Neural progenitor cell (in vitro differentiated cells): ENCODE measurements at regions not wholly inside any gene's neighbourhood (a gene's known extent, or its start where the extent isn't known, plus 50 kb on each side); places are given as distances from the start of the nearest gene placed in this dataset.

Experiments
- DNase-seq: peaks from one replicate; pipeline ENCODE4 v3.0.0-alpha.2; 2016; ENCODE audit warnings: low spot score
- H2AFZ ChIP-seq: fragments of 200-600 bp; sonication (generic); replicated peaks from 2 replicates; pipeline ENCODE4 v1.6.1; 2016; ENCODE audit warnings: antibody characterized with exemption
- H3F3A ChIP-seq: fragments of 200-600 bp; sonication (generic); 2 replicates; pipeline ENCODE4 v1.6.1; 2016; ENCODE audit warnings: antibody characterized with exemption, low read depth
- H3K27ac ChIP-seq: fragments of 200-600 bp; sonication (generic); 2 replicates; pipeline ENCODE4 v1.5.1; 2016; ENCODE audit warnings: mild to moderate bottlenecking
- H3K27me3 ChIP-seq: fragments of 200-600 bp; sonication (generic); 2 replicates; pipeline ENCODE4 v1.6.1; 2016; ENCODE audit warnings: mild to moderate bottlenecking, moderate library complexity
- H3K36me3 ChIP-seq: fragments of 200-600 bp; sonication (generic); 2 replicates; pipeline ENCODE4 v1.5.1; 2016
- H3K4me1 ChIP-seq: fragments of 200-600 bp; sonication (generic); 2 replicates; pipeline ENCODE4 v1.6.1; 2016; ENCODE audit warnings: mixed run types
- H3K4me2 ChIP-seq: fragments of 200-600 bp; sonication (generic); 2 replicates; pipeline ENCODE4 v1.6.1; 2016
- H3K4me3 ChIP-seq: fragments of 200-600 bp; sonication (generic); 2 replicates; pipeline ENCODE4 v1.5.1; 2016
- H3K79me2 ChIP-seq: fragments of 200-600 bp; sonication (generic); 2 replicates; pipeline ENCODE4 v1.6.1; 2016; ENCODE audit warnings: low read depth
- H3K9ac ChIP-seq: fragments of 200-600 bp; sonication (generic); 2 replicates; pipeline ENCODE4 v1.6.1; 2016
- H3K9me3 ChIP-seq: fragments of 200-600 bp; sonication (generic); 2 replicates; pipeline ENCODE4 v1.5.1; 2016; ENCODE audit warnings: low read depth
- H4K20me1 ChIP-seq: fragments of 200-600 bp; sonication (generic); 2 replicates; pipeline ENCODE4 v1.6.1; 2016; ENCODE audit warnings: low read depth
- H3K27ac Mint-ChIP-seq: 3 replicates; pipeline ENCODE4 v1.8.0; 2021; ENCODE audit warnings: mixed read lengths
- H3K27me3 Mint-ChIP-seq: 2 replicates; pipeline ENCODE4 v1.8.0; 2022; ENCODE audit warnings: low read depth, mild to moderate bottlenecking, inconsistent platforms, moderate library complexity, mixed read lengths; ENCODE audit not compliant: insufficient read depth
- H3K36me3 Mint-ChIP-seq: 3 replicates; pipeline ENCODE4 v1.8.0; 2021; ENCODE audit warnings: mixed read lengths
- H3K4me1 Mint-ChIP-seq: 3 replicates; pipeline ENCODE4 v1.8.0; 2021; ENCODE audit warnings: mixed read lengths
- H3K4me3 Mint-ChIP-seq: 3 replicates; pipeline ENCODE4 v1.8.0; 2021; ENCODE audit warnings: mild to moderate bottlenecking, moderate library complexity, mixed read lengths
- H3K9me3 Mint-ChIP-seq: 3 replicates; pipeline ENCODE4 v1.8.0; 2020; ENCODE audit warnings: mixed read lengths
- EZH2 ChIP-seq: fragments of 200-600 bp; sonication (generic); IDR thresholded peaks from 2 replicates; pipeline ENCODE4 v1.6.1; 2017; ENCODE audit warnings: antibody characterized with exemption, mild to moderate bottlenecking, moderate library complexity
- EZH2phosphoT487 ChIP-seq: fragments of 200-600 bp; sonication (generic); IDR thresholded peaks from 2 replicates; pipeline ENCODE4 v1.6.1; 2017; ENCODE audit warnings: antibody characterized with exemption
- TF ChIP-seq, protein P1 (sequence below): fragments of 200-600 bp; sonication (generic); IDR thresholded peaks from 2 replicates; pipeline ENCODE4 v1.5.1; 2017; ENCODE audit warnings: antibody characterized with exemption, mild to moderate bottlenecking

DNA sequence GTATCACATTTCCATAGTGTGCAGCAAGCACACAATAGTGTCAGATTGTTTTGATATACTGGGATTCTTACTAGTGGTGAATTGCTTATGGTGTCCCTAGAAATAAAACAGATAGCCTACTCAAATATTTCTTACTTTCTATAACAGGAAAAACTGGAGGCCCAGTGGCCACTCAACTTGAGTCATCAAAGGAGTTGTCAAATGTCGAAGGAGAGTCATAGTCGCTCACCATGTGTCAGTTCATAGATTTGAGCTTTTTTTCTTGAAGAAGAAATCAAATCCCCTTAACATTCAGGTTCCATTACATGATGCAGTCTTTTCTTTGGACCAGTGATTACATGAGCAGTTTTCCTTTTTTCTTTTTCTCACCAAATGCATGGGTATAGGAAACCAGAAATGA, 1271.0 kb downstream of the RAPGEF2 start:
- TF ChIP-seq EZH2 = no peak
- TF ChIP-seq, protein P1, sequence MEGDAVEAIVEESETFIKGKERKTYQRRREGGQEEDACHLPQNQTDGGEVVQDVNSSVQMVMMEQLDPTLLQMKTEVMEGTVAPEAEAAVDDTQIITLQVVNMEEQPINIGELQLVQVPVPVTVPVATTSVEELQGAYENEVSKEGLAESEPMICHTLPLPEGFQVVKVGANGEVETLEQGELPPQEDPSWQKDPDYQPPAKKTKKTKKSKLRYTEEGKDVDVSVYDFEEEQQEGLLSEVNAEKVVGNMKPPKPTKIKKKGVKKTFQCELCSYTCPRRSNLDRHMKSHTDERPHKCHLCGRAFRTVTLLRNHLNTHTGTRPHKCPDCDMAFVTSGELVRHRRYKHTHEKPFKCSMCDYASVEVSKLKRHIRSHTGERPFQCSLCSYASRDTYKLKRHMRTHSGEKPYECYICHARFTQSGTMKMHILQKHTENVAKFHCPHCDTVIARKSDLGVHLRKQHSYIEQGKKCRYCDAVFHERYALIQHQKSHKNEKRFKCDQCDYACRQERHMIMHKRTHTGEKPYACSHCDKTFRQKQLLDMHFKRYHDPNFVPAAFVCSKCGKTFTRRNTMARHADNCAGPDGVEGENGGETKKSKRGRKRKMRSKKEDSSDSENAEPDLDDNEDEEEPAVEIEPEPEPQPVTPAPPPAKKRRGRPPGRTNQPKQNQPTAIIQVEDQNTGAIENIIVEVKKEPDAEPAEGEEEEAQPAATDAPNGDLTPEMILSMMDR = no peak
- no peak for TF ChIP-seq EZH2phosphoT487
- H3K9ac ChIP-seq = no peak overlapping the region
- H3K4me1 ChIP-seq = no peaks in the 10 kb centered on the region
- no peak overlapping the region for H3K4me3 Mint-ChIP-seq
- no peaks in the 10 kb centered on the region for H4K20me1 ChIP-seq
- H3K27ac Mint-ChIP-seq = no peak overlapping the region
- H2AFZ ChIP-seq = no peak overlapping the region
- no peak for DNase-seq
- no peaks in the 10 kb centered on the region for H3K9me3 ChIP-seq
- no peak overlapping the region for H3K27ac ChIP-seq
- H3K4me3 ChIP-seq = no peak overlapping the region
- H3K36me3 ChIP-seq = no peaks in the 10 kb centered on the region
- H3K79me2 ChIP-seq = no peaks in the 10 kb centered on the region
- no peak overlapping the region for H3K4me2 ChIP-seq
- no peaks in the 10 kb centered on the region for H3K27me3 Mint-ChIP-seq
- H3K36me3 Mint-ChIP-seq = no peaks in the 10 kb centered on the region
- H3K27me3 ChIP-seq = no peaks in the 10 kb centered on the region
- H3F3A ChIP-seq = no peaks in the 10 kb centered on the region
- no peaks in the 10 kb centered on the region for H3K9me3 Mint-ChIP-seq
- H3K4me1 Mint-ChIP-seq = no peaks in the 10 kb centered on the region

DNA sequence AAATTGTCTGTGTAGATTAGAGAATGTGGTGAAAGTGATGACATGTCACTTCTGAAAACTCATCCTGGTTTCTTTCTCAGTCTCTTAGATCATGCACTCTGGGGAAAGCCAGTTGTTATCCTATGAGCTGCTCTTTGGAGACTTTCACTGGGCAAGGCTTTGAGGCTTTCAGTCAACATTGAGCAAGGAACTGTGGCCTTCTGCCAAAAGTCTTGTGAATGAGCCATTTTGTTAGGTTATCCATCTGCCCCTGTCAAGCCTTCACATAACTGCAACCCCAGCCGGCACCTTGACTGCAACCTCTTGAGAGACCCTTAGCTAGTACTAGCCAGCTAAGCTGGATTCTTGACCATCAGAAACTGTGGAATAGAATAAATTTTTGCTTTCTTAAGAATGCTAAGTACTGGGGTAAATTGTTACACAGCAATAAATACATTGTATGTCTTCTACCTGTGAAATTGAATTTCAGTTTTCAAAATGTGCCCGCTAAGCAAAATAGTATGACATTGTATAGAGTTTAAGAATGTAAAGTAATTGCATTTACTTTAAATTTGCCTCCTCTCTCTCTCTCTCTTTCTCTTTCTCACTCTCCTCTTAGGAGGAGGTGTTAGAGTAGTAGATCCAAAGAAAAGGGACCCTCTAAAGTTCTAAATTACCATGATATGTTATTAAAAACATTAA, 1273.0 kb downstream of the RAPGEF2 start:
- Histone ChIP-seq H3K79me2 (no peaks in the 10 kb centered on the region), H3K4me2 (no peak overlapping the region), H3K27me3 (no peaks in the 10 kb centered on the region), H3K27ac (no peak overlapping the region), H3K9ac (no peak overlapping the region), H3K4me3 (no peak overlapping the region), H2AFZ (no peak overlapping the region), H4K20me1 (no peaks in the 10 kb centered on the region), H3K36me3 (no peaks in the 10 kb centered on the region), H3K4me1 (no peaks in the 10 kb centered on the region), H3F3A (no peaks in the 10 kb centered on the region), H3K9me3 (no peaks in the 10 kb centered on the region)
- Mint-ChIP-seq H3K4me1 (no peaks in the 10 kb centered on the region), H3K9me3 (no peaks in the 10 kb centered on the region), H3K27ac (no peak overlapping the region), H3K4me3 (no peak overlapping the region), H3K27me3 (no peaks in the 10 kb centered on the region), H3K36me3 (no peaks in the 10 kb centered on the region)
- DNase-seq = no peak
- TF ChIP-seq, protein P1 = no peak
- TF ChIP-seq EZH2phosphoT487 = no peak
- TF ChIP-seq EZH2 = no peak

DNA sequence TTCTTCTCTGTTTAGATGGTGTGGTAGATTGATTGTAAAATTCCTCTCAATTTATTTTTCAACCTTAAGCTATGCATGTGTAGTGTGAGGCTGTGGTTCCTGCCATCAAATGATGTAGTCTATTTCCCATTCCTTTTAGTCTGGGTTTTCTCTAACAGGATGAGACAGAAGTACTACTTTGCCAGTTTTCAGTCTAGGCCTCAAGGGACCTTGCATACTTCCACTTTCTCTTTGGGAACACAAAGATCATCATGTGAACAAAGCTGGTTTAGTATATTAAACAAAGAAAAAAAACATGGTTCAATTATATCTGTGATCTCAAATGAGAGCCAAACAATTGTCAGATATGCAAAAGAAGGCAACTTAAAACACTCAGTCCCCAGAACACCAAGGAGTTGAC, 1284.0 kb downstream of the RAPGEF2 start:
- no peaks in the 10 kb centered on the region for H3K27me3 ChIP-seq
- H3K27me3 Mint-ChIP-seq = peaks cover 2% of the 10 kb centered on the region
- no peak for TF ChIP-seq EZH2
- TF ChIP-seq, protein P1 = no peak
- no peak for TF ChIP-seq EZH2phosphoT487
- H3F3A ChIP-seq = no peaks in the 10 kb centered on the region
- no peak overlapping the region for H3K27ac ChIP-seq
- no peaks in the 10 kb centered on the region for H3K79me2 ChIP-seq
- H3K9ac ChIP-seq = no peak overlapping the region
- no peak overlapping the region for H3K27ac Mint-ChIP-seq
- H3K36me3 Mint-ChIP-seq = no peaks in the 10 kb centered on the region
- H3K4me3 Mint-ChIP-seq = no peak overlapping the region
- H3K4me1 ChIP-seq = no peaks in the 10 kb centered on the region
- H4K20me1 ChIP-seq = no peaks in the 10 kb centered on the region
- no peak overlapping the region for H2AFZ ChIP-seq
- H3K36me3 ChIP-seq = no peaks in the 10 kb centered on the region
- no peaks in the 10 kb centered on the region for H3K4me1 Mint-ChIP-seq
- H3K9me3 ChIP-seq = no peaks in the 10 kb centered on the region
- DNase-seq = no peak
- no peak overlapping the region for H3K4me3 ChIP-seq
- H3K9me3 Mint-ChIP-seq = no peaks in the 10 kb centered on the region
- no peak overlapping the region for H3K4me2 ChIP-seq
